ENCODE measurements at regions not wholly inside any gene's neighbourhood (a gene's known extent, or its start where the extent isn't known, plus 50 kb on each side); places are given as distances from the start of the nearest gene placed in this dataset.

GRCh38 chr9:126125177-126125576 lies 201.5 kb upstream of the MVB12B start:
- H3K27me3 ChIP-seq (ENCODE audit: control insufficient read depth, low read length) = no peaks in the 10 kb centered on the region
- TF ChIP-seq CTCF (IDR thresholded peaks at IDR 0.05; ENCODE audit: low read depth, low read length, poor library complexity, severe bottlenecking) (no peak), EZH2phosphoT487 (IDR thresholded peaks at IDR 0.05; ENCODE audit: borderline replicate concordance, low read length) (no peak)
- no peaks in the 10 kb centered on the region for H3K9me2 ChIP-seq (replicated peaks; ENCODE audit: control insufficient read depth, low read length)
- H3K4me1 ChIP-seq (ENCODE audit: control insufficient read depth, low read length) = no peaks in the 10 kb centered on the region
- no peaks in the 10 kb centered on the region for H3K36me3 ChIP-seq (ENCODE audit: control insufficient read depth, low read length)
- no peaks in the 10 kb centered on the region for H3F3A ChIP-seq (ENCODE audit: control insufficient read depth, insufficient read depth)
- H3K9me3 ChIP-seq (ENCODE audit: control insufficient read depth, insufficient read depth, low read length) = no peaks in the 10 kb centered on the region
- no peaks in the 10 kb centered on the region for H4K20me1 ChIP-seq (ENCODE audit: control insufficient read depth, insufficient read depth, low read depth, low read length)
- H3K27ac ChIP-seq (ENCODE audit: low read depth, low read length) = no peak overlapping the region
- no peak overlapping the region for H3K4me2 ChIP-seq (ENCODE audit: low read length)
- no peak overlapping the region for H3K4me3 ChIP-seq (ENCODE audit: low read length)
- H3K79me2 ChIP-seq (ENCODE audit: control insufficient read depth, low read length) = no peaks in the 10 kb centered on the region

DNA sequence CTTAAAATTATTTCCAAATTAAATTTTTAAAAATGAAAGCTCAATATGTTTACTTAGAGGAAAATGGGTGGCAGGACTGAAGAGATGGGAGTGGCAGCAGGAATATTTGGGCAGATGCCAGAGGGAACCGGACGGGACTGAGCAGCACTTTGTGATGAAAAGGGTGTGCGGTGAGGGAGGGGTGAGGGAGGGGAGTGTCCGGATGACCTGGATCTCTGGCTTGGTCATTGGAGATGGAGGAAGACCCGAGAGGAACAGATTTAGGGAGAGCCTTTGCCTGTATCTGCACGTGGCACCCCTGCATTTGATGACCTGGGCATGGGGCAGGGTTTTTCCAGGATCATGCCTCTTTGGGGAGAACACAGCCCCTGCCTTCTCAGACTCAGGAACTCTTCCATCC lies 201.1 kb upstream of the MVB12B start:
- Histone ChIP-seq H3F3A (ENCODE audit: control insufficient read depth, insufficient read depth) (no peaks in the 10 kb centered on the region), H3K79me2 (ENCODE audit: control insufficient read depth, low read length) (no peaks in the 10 kb centered on the region), H3K36me3 (ENCODE audit: control insufficient read depth, low read length) (no peaks in the 10 kb centered on the region), H3K9me3 (ENCODE audit: control insufficient read depth, insufficient read depth, low read length) (no peaks in the 10 kb centered on the region), H3K4me3 (ENCODE audit: low read length) (no peak overlapping the region), H3K9me2 (replicated peaks; ENCODE audit: control insufficient read depth, low read length) (no peaks in the 10 kb centered on the region), H3K4me2 (ENCODE audit: low read length) (no peak overlapping the region), H4K20me1 (ENCODE audit: control insufficient read depth, insufficient read depth, low read depth, low read length) (no peaks in the 10 kb centered on the region), H3K27me3 (ENCODE audit: control insufficient read depth, low read length) (no peaks in the 10 kb centered on the region), H3K4me1 (ENCODE audit: control insufficient read depth, low read length) (no peaks in the 10 kb centered on the region), H3K27ac (ENCODE audit: low read depth, low read length) (no peak overlapping the region)
- TF ChIP-seq EZH2phosphoT487 (IDR thresholded peaks at IDR 0.05; ENCODE audit: borderline replicate concordance, low read length) (no peak), CTCF (IDR thresholded peaks at IDR 0.05; ENCODE audit: low read depth, low read length, poor library complexity, severe bottlenecking) (no peak)

DNA sequence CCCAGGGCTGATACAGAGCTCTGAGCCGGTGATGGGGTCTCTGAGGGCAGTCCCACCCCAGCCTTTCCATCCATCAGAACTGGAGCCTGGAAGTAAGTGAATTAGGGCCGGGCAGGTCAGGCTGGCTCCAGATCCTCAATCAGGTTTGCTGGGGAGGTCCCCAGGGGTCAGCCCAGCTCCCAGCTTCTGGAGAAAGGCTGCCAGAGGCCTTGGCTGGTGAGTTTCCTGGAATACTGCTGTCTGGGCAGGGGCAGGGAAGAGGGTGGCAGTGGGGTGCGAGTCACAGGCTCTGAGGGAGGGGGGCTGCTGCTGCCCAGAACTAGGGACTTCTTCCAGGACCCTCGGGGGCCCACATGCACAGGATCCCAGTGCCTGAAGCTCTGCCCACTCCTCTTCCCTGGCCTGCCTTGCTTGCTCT lies 200.6 kb upstream of the MVB12B start:
- H3K4me1 ChIP-seq (ENCODE audit: control insufficient read depth, low read length) = no peaks in the 10 kb centered on the region
- no peak overlapping the region for H3K4me2 ChIP-seq (ENCODE audit: low read length)
- TF ChIP-seq EZH2phosphoT487 (IDR thresholded peaks at IDR 0.05; ENCODE audit: borderline replicate concordance, low read length) (no peak), CTCF (IDR thresholded peaks at IDR 0.05; ENCODE audit: low read depth, low read length, poor library complexity, severe bottlenecking) (no peak)
- H3K27ac ChIP-seq (ENCODE audit: low read depth, low read length) = no peak overlapping the region
- H4K20me1 ChIP-seq (ENCODE audit: control insufficient read depth, insufficient read depth, low read depth, low read length) = no peaks in the 10 kb centered on the region
- no peaks in the 10 kb centered on the region for H3K9me2 ChIP-seq (replicated peaks; ENCODE audit: control insufficient read depth, low read length)
- H3K36me3 ChIP-seq (ENCODE audit: control insufficient read depth, low read length) = no peaks in the 10 kb centered on the region
- no peak overlapping the region for H3K4me3 ChIP-seq (ENCODE audit: low read length)
- H3K27me3 ChIP-seq (ENCODE audit: control insufficient read depth, low read length) = no peaks in the 10 kb centered on the region
- H3K9me3 ChIP-seq (ENCODE audit: control insufficient read depth, insufficient read depth, low read length) = no peaks in the 10 kb centered on the region
- H3F3A ChIP-seq (ENCODE audit: control insufficient read depth, insufficient read depth) = no peaks in the 10 kb centered on the region
- no peaks in the 10 kb centered on the region for H3K79me2 ChIP-seq (ENCODE audit: control insufficient read depth, low read length)

GRCh38 chr9:126126807-126127206 lies 199.8 kb upstream of the MVB12B start:
- Histone ChIP-seq H3K9me3 (ENCODE audit: control insufficient read depth, insufficient read depth, low read length) (no peaks in the 10 kb centered on the region), H3K4me3 (ENCODE audit: low read length) (no peak overlapping the region), H3K27ac (ENCODE audit: low read depth, low read length) (no peak overlapping the region), H3K36me3 (ENCODE audit: control insufficient read depth, low read length) (no peaks in the 10 kb centered on the region), H3K4me2 (ENCODE audit: low read length) (no peak overlapping the region), H3K27me3 (ENCODE audit: control insufficient read depth, low read length) (no peaks in the 10 kb centered on the region), H3F3A (ENCODE audit: control insufficient read depth, insufficient read depth) (no peaks in the 10 kb centered on the region), H4K20me1 (ENCODE audit: control insufficient read depth, insufficient read depth, low read depth, low read length) (no peaks in the 10 kb centered on the region), H3K4me1 (ENCODE audit: control insufficient read depth, low read length) (no peaks in the 10 kb centered on the region), H3K9me2 (replicated peaks; ENCODE audit: control insufficient read depth, low read length) (no peaks in the 10 kb centered on the region), H3K79me2 (ENCODE audit: control insufficient read depth, low read length) (no peaks in the 10 kb centered on the region)
- TF ChIP-seq EZH2phosphoT487 (IDR thresholded peaks at IDR 0.05; ENCODE audit: borderline replicate concordance, low read length) (no peak), CTCF (IDR thresholded peaks at IDR 0.05; ENCODE audit: low read depth, low read length, poor library complexity, severe bottlenecking) (no peak)

Data from DOHH2 (cell line).